Lower lobe of right lung (tissue), 2 donors: ENCODE measurements at regions not wholly inside any gene's neighbourhood (a gene's known extent, or its start where the extent isn't known, plus 50 kb on each side); places are given as distances from the start of the nearest gene placed in this dataset.

Source experiments
- ATAC-seq, 2 donors: fragments of 200-7000 bp; cut with Tn5 transposase; one replicate each; pipeline ENCODE4 v1.9.1; 2020 to 2022; ENCODE audit warnings: mild to moderate bottlenecking in 2 of 2, moderate library complexity in 2 of 2
- DNase-seq: peaks from one replicate; pipeline ENCODE4 v3.0.0-alpha.2; 2020
- H3K27ac ChIP-seq: fragments of 200-600 bp; one replicate; pipeline ENCODE4 v1.8.0; 2022
- H3K27me3 ChIP-seq: fragments of 200-600 bp; one replicate; pipeline ENCODE4 v1.8.0; 2022; ENCODE audit warnings: low read depth
- H3K36me3 ChIP-seq: fragments of 200-600 bp; one replicate; pipeline ENCODE4 v1.8.0; 2022; ENCODE audit warnings: mild to moderate bottlenecking
- H3K4me1 ChIP-seq: fragments of 200-600 bp; one replicate; pipeline ENCODE4 v1.8.0; 2022
- H3K4me3 ChIP-seq: fragments of 200-600 bp; one replicate; pipeline ENCODE4 v1.8.0; 2022; ENCODE audit warnings: mild to moderate bottlenecking
- H3K9me3 ChIP-seq: fragments of 200-600 bp; one replicate; pipeline ENCODE4 v1.8.0; 2022
- CTCF ChIP-seq: fragments of 200-600 bp; IDR thresholded peaks from one replicate; pipeline ENCODE4 v1.8.0; 2022; ENCODE audit warnings: antibody characterized with exemption, mild to moderate bottlenecking
- intact Hi-C: fragments of 100-400 bp; cut with DNase I; formaldehyde crosslinking; loops from one replicate; pipeline ENCODE4 v1.11.0; 2022
- donor health status: DM: no; HTN: yes; CAD: no; lungs with severe emphysema.

GRCh38 chr6:20263059-20263458 is 50.8 kb upstream of the MBOAT1 start:
- intact Hi-C loops = no loop called here
- no peaks in the 10 kb centered on the region for H3K4me1 ChIP-seq
- H3K27me3 ChIP-seq = no peaks in the 10 kb centered on the region
- no peaks in the 10 kb centered on the region for H3K36me3 ChIP-seq
- H3K9me3 ChIP-seq = no peaks in the 10 kb centered on the region
- H3K4me3 ChIP-seq = no peak overlapping the region
- H3K27ac ChIP-seq = no peak overlapping the region
- TF ChIP-seq CTCF = no peak
- DNase-seq (no peak), ATAC-seq (no peak)

GRCh38 chr6:20265842-20266241 is 53.6 kb upstream of the MBOAT1 start:
- intact Hi-C loops = no loop called here

GRCh38 chr6:20266851-20267608 is 54.8 kb upstream of the MBOAT1 start:
- intact Hi-C loops = no loop called here
- Histone ChIP-seq H3K4me1 (no peaks in the 10 kb centered on the region), H3K36me3 (no peaks in the 10 kb centered on the region), H3K4me3 (no peak overlapping the region), H3K27ac (no peak overlapping the region), H3K27me3 (no peaks in the 10 kb centered on the region), H3K9me3 (no peaks in the 10 kb centered on the region)
- no peak for ATAC-seq
- no peak for TF ChIP-seq CTCF
- DNase-seq = no peak

More at GRCh38 chr6:20265842-20266241, 53.6 kb upstream of the MBOAT1 start:
- Histone ChIP-seq H3K27me3 (no peaks in the 10 kb centered on the region), H3K9me3 (no peaks in the 10 kb centered on the region), H3K4me3 (no peak overlapping the region), H3K27ac (no peak overlapping the region), H3K4me1 (no peaks in the 10 kb centered on the region), H3K36me3 (no peaks in the 10 kb centered on the region)
- DNase-seq (no peak), ATAC-seq (no peak)
- TF ChIP-seq CTCF = no peak

- no peaks in the 10 kb centered on the region for H3K27me3 ChIP-seq
- H3K9me3 ChIP-seq = no peaks in the 10 kb centered on the region
- DNase-seq = no peak
- no peaks in the 10 kb centered on the region for H3K36me3 ChIP-seq
- no peak overlapping the region for H3K27ac ChIP-seq
- intact Hi-C loops = no loop called here
- no peak overlapping the region for H3K4me3 ChIP-seq
- no peak for ATAC-seq
- no peaks in the 10 kb centered on the region for H3K4me1 ChIP-seq
- no peak for TF ChIP-seq CTCF
Observed at GRCh38 chr6:20269181-20269580, 56.9 kb upstream of the MBOAT1 start.

GRCh38 chr6:20271818-20272217 is 59.5 kb upstream of the MBOAT1 start:
- Histone ChIP-seq H3K36me3 (no peaks in the 10 kb centered on the region), H3K4me3 (no peak overlapping the region), H3K27ac (no peak overlapping the region), H3K9me3 (no peaks in the 10 kb centered on the region), H3K27me3 (no peaks in the 10 kb centered on the region), H3K4me1 (no peaks in the 10 kb centered on the region)
- intact Hi-C loops = no loop called here
- TF ChIP-seq CTCF = no peak
- ATAC-seq (no peak), DNase-seq (no peak)
